Left renal cortex interstitium (tissue), 4 donors: ENCODE measurements at regions not wholly inside any gene's neighbourhood (a gene's known extent, or its start where the extent isn't known, plus 50 kb on each side); places are given as distances from the start of the nearest gene placed in this dataset.

ENCODE experiments used
- DNase-seq, 4 donors: peaks; one replicate each; pipeline ENCODE4 v3.0.0-alpha.2; 2013; ENCODE audit warnings: low read depth in 4 of 4, low spot score in 2 of 4, missing footprints in 1 of 4

DNA sequence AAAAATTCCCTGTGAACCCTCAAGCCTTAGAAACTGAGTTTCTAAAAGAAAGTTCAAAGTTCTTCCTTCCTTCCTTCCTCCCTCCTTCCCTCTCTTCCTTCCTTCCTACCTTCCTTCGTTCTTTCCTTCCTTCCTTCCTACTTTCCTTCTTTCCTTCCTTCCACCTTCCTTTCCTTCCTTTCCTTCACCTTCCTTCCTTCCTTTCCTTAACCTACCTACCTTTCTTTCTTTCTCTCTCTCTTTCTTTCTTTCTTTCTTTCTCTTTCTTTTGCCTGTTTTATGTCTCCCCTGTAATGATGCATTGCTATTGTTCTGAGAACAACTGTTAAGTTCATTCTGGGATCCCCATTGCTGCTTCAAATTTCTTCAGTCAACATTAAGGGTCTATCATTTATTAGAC, 551.1 kb downstream of the TFEC start:
- DNase-seq = no peak

- no peak for DNase-seq
Observed at GRCh38 chr7:115478426-115478825, 552.1 kb downstream of the TFEC start.

GRCh38 chr7:115477193-115477651, 553.3 kb downstream of the TFEC start:
- DNase-seq = peak in 1 of 4 donors; percentile 10

GRCh38 chr7:115476671-115477181, 553.8 kb downstream of the TFEC start:
- peak in 1 of 4 donors; percentile 4 for DNase-seq

GRCh38 chr7:115475761-115476385, 554.0 kb downstream of the MDFIC start:
- DNase-seq = no peak

DNA sequence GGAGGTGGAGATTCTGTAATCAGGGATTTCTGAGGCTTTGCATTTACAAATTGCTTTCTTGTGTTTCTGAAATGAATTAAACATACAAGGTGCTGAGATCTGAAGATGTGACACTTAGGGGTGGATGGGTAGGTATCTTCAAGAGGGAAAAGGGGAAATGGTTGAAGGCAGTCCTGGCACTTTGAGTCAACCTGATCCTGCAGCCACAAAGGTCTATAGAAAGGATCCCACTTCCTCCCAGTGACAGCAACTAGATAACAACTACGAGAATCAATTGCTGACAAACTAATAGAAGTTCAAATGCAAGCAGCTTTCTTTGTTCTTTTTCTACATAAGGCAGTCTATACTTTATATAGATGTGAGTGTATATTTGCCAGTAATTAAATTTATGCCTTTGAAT, 553.3 kb downstream of the MDFIC start:
- no peak for DNase-seq

GRCh38 chr7:115474137-115474536, 552.2 kb downstream of the MDFIC start:
- DNase-seq = no peak

GRCh38 chr7:115471891-115472290, 550.0 kb downstream of the MDFIC start:
- DNase-seq = no peak

- DNase-seq = no peak
Observed at GRCh38 chr7:115462301-115463015, 540.6 kb downstream of the MDFIC start.

DNA sequence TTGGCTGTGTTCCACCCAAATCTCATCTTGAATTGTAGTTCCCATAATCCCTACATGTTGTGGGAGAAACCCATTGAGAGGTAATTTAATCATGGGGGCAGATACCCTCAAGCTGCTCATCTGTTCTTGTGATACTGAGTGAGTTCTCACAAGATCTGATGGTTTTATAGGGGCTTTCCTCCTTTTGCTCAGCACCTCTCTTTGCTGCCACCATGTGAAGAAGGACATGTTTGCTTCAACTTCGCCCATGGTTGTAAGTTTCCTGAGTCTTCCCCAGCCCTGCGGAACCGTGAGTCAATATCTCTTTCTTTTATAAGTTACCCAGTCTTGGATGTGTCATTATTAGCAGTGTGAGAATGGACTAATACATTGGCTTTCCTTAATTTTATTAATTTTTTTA, 527.8 kb downstream of the MDFIC start:
- no peak for DNase-seq

GRCh38 chr7:115447495-115447894, 525.6 kb downstream of the MDFIC start:
- DNase-seq = no peak

GRCh38 chr7:115441033-115441432, 519.1 kb downstream of the MDFIC start:
- no peak for DNase-seq

DNA sequence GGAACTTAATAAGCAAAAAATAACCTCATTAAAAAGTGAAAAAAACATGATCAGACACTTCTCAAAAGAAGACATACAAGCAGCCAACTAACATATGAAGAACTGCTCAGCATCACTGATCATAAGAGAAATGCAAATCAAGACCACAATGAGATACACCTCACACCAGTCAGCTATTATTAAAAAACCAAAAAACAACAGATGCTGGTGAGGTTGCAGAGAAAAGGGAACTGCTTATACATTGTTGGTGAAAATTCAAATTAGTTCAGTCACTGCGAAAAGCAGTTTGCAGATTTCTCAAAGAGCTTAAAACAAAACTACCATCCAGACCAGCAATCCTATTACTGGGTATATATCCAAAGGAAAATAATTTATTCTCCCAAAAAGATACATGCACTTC, 513.3 kb downstream of the MDFIC start:
- no peak for DNase-seq

GRCh38 chr7:115429918-115430317, 508.0 kb downstream of the MDFIC start:
- no peak for DNase-seq

GRCh38 chr7:115417662-115418061, 495.8 kb downstream of the MDFIC start:
- DNase-seq = no peak

GRCh38 chr7:115410972-115411686, 489.2 kb downstream of the MDFIC start:
- DNase-seq = no peak

- no peak for DNase-seq
Observed at GRCh38 chr7:115410434-115410820, 488.5 kb downstream of the MDFIC start.

DNA sequence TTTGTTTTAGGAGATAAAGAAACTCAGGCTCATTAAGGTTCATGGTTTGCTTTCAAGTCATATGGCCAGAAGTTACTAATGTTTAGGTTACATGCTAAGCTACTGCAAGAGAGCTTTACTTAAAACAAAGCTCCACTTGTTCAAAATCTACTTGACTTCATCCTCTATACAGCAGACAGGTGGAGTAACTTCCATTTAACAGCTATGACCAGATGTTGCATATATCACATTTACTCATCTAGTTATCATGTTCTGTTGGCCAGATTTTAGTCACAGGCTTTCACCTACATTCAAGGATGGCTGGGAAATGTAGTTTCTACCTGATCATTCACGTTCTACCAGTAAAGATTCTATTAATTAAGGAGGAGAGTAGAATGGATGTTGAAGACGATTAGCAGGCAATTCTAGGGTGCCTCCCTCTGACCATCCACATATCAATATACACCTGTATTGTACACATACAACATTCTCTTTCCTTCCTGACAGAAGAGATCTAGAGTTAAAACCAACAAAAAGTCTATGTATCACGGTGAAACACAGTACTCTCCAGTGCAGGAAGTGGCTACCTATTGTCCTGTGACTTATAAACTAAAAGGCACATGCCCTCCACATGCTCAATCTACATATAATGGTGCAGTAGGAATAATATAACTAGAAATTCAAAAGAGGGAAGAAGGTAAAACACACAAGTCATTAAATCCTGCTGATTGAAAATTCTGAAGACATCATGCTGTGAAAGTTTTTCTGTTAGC, 488.0 kb downstream of the MDFIC start:
- no peak for DNase-seq

DNA sequence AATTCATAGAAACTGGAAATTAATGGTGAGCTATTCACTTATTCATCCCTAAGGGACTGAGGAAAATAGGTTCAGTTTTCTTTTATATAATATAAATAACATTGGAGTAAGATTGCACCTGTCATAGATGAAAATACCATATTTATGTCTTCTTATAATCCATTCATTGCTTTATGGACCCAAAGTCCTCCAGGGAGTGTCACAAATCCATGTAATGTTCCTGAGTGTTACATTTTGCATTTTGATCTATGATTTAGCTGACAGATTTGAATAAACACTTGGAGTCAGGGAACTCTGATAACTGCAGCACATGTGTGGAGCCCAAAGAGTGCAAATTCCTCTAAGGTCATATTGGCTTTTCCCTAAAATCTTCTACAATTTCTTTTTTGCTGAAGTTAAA, 484.3 kb downstream of the MDFIC start:
- DNase-seq = no peak

DNA sequence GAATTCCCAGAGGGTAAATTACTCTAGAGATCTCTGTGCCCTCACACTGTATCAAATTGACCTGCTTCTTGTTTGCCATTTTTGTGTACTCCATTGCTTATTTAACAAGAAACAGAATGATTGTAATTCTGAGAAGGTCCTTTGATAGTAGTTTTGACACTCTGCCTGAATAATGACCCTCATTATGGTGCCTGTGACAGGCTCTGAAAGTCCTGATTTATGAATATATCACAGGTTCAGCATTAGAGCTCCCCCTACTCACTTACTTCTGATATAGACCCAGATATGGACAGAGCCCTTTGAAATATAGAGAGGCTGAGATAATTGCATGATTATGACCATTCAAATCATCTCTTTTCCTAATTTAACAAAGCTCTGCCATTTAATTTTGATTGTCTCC, 465.2 kb downstream of the MDFIC start:
- DNase-seq = no peak

DNA sequence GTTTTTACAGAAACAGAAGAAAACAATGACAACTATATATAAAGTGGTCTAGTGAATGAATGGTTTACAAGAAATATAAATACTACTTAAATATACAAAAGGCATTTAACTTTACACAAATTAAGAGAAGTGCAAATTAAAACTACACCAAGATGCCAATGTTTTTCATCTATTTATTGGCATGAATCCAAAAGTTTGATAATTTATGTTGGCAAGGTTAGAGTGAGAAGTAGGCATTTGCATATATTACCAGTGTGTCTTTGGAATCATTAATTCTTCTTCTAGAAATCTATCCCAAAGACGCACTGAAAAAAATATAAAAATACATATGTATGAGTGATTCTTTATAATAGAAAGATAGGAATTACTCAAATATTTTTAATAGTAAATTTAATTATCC, 457.4 kb downstream of the MDFIC start:
- no peak for DNase-seq
